Gastrocnemius medialis (tissue), 4 donors: ENCODE measurements at regions not wholly inside any gene's neighbourhood (a gene's known extent, or its start where the extent isn't known, plus 50 kb on each side); places are given as distances from the start of the nearest gene placed in this dataset.

Experiments used
- ATAC-seq, 2 donors: fragments of 150-250 bp; one replicate each; pipeline ENCODE4 v1.9.1; 2016
- DNase-seq, 2 donors: peaks; one replicate each; pipeline ENCODE4 v3.0.0-alpha.2; 2019
- H3K27ac ChIP-seq, 4 donors: fragments of 200-600 bp; sonication (generic); 1 replicate in 1 of 4; 2 replicates in 3 of 4; pipeline ENCODE4 v1.5.1; 2016 to 2018; ENCODE audit warnings: mild to moderate bottlenecking in 2 of 4, moderate library complexity in 1 of 4
- H3K27me3 ChIP-seq, 3 donors: fragments of 200-600 bp; sonication (generic) in 2 of 3; 1 replicate in 1 of 3; 2 replicates in 2 of 3; pipeline versions ENCODE4 v1.5.1 to v1.6.0; 2016 to 2019; ENCODE audit warnings: mild to moderate bottlenecking in 1 of 3, moderate library complexity in 1 of 3
- H3K36me3 ChIP-seq, 2 donors: fragments of 200-600 bp; sonication (generic) in 1 of 2; one replicate each; pipeline ENCODE4 v1.5.1; 2017 to 2018
- H3K4me1 ChIP-seq, 2 donors: fragments of 200-600 bp; sonication (generic) in 1 of 2; one replicate each; pipeline ENCODE4 v1.5.1; 2016 to 2017; ENCODE audit warnings: mild to moderate bottlenecking in 2 of 2
- H3K4me3 ChIP-seq, 4 donors: fragments of 200-600 bp; sonication (generic) in 3 of 4; 1 replicate in 1 of 4; 2 replicates in 3 of 4; pipeline ENCODE4 v1.5.1; 2016 to 2019; ENCODE audit warnings: mild to moderate bottlenecking in 2 of 4
- H3K9me3 ChIP-seq, 3 donors: fragments of 200-600 bp; sonication (generic) in 2 of 3; 1 replicate in 1 of 3; 2 replicates in 2 of 3; pipeline ENCODE4 v1.5.1; 2016 to 2019
- POLR2A ChIP-seq, 2 donors: fragments of 450-650 bp; IDR thresholded peaks; one replicate each; pipeline ENCODE4 v1.6.1; 2017; ENCODE audit warnings: antibody characterized with exemption in 2 of 2, mild to moderate bottlenecking in 2 of 2, moderate library complexity in 2 of 2
- in situ Hi-C, 4 donors: fragments of 200-750 bp; cut with MboI; loops; one replicate each; pipeline versions ENCODE4 v1.15.0 to v1.8.0; 2017; ENCODE audit warnings: low sequenced_read_pairs in 4 of 4
- intact Hi-C: fragments of 100-400 bp; cut with DNase I; formaldehyde crosslinking; loops from one replicate; pipeline ENCODE4 v1.15.1; 2023; ENCODE audit warnings: low total_unique reads
- TF ChIP-seq, protein P1 (sequence below), 5 experiments: fragments of 450-650 bp in 3 of 5; fragments of 200-600 bp in 2 of 5; sonication (generic) in 2 of 5; IDR thresholded peaks in 4 of 5; conservative IDR thresholded peaks in 1 of 5; 1 replicate in 4 of 5; 2 replicates in 1 of 5; pipeline ENCODE4 v1.5.1; 2016 to 2019; ENCODE audit warnings: antibody characterized with exemption in 5 of 5, mild to moderate bottlenecking in 3 of 5, moderate library complexity in 3 of 5

- in situ Hi-C loops: no loop called here
- TF ChIP-seq, protein P1, sequence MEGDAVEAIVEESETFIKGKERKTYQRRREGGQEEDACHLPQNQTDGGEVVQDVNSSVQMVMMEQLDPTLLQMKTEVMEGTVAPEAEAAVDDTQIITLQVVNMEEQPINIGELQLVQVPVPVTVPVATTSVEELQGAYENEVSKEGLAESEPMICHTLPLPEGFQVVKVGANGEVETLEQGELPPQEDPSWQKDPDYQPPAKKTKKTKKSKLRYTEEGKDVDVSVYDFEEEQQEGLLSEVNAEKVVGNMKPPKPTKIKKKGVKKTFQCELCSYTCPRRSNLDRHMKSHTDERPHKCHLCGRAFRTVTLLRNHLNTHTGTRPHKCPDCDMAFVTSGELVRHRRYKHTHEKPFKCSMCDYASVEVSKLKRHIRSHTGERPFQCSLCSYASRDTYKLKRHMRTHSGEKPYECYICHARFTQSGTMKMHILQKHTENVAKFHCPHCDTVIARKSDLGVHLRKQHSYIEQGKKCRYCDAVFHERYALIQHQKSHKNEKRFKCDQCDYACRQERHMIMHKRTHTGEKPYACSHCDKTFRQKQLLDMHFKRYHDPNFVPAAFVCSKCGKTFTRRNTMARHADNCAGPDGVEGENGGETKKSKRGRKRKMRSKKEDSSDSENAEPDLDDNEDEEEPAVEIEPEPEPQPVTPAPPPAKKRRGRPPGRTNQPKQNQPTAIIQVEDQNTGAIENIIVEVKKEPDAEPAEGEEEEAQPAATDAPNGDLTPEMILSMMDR (IDR thresholded peaks at IDR 0.05 in 4 of 5, conservative IDR thresholded peaks at IDR 0.05 in 1 of 5): no peak
- no peak for TF ChIP-seq POLR2A (IDR thresholded peaks at IDR 0.05)
- intact Hi-C loops: no loop called here
- H3K27me3 ChIP-seq: no peaks in the 10 kb centered on the region
- H3K36me3 ChIP-seq: no peaks in the 10 kb centered on the region
- H3K4me1 ChIP-seq: no peaks in the 10 kb centered on the region
- H3K27ac ChIP-seq: no peak overlapping the region
- no peaks in the 10 kb centered on the region for H3K9me3 ChIP-seq
- H3K4me3 ChIP-seq: no peak overlapping the region
- DNase-seq (no peak), ATAC-seq (no peak)
Measured at GRCh38 chr7:47697543-47697942, 115.6 kb upstream of the TNS3 start.

DNA sequence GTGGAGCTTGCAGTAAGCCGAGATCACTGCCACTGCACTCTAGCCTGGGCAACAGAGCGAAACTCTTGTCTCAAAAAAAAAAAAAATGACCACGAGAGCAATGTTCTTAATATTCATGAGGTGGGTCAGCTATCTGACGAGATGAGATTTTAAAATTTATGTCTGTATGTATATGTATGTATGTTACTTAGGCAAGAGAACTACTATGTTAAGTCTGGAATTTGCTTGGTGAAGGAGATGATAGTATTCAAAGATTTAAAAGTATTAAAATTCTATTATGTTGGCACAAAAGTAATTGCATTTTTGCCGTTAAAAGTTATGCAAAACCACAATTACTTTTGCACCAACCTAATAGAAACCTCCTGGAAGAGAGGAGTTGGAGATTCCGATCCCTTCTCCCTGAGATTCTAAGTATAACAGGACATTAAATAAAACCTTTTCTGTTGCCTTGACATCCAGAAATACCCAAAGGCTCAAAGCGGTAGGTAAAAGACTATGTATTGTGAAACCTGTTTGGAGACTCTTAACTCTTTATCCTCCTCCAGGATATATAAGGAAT lies 114.3 kb upstream of the TNS3 start:
- DNase-seq: no peak
- Histone ChIP-seq H3K27me3 (no peaks in the 10 kb centered on the region), H3K4me3 (no peak overlapping the region), H3K9me3 (no peaks in the 10 kb centered on the region), H3K36me3 (no peaks in the 10 kb centered on the region), H3K27ac (no peak overlapping the region), H3K4me1 (no peaks in the 10 kb centered on the region)
- in situ Hi-C loops: no loop called here
- no peak for ATAC-seq
- intact Hi-C loops: no loop called here
- TF ChIP-seq, protein P1 (IDR thresholded peaks at IDR 0.05 in 4 of 5, conservative IDR thresholded peaks at IDR 0.05 in 1 of 5): no peak
- TF ChIP-seq POLR2A (IDR thresholded peaks at IDR 0.05): no peak

DNA sequence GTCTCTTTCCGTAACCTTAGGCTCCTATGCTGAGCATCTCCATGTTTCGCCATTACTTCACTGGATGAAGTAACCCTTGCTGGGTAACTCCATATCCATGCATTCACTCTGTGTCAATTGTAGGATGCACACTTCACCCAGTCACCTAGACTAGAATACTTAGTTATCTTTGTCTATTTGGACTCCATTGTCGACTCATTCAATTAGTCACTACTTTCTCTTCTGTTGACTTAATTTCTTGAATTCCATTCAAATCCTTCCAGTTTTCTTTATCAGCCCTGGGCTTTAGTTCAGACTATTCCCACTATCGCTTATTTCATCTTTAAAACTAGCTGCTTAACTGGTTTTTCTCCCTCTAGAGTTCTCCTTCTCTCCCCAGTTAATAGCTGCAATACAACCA lies 111.3 kb upstream of the TNS3 start:
- no peak overlapping the region for H3K4me3 ChIP-seq
- peak overlapping the region in 1 of 4 donors; percentile 62 for H3K27ac ChIP-seq
- intact Hi-C loops: no loop called here
- no peak for DNase-seq
- TF ChIP-seq POLR2A (IDR thresholded peaks at IDR 0.05): no peak
- TF ChIP-seq, protein P1 (IDR thresholded peaks at IDR 0.05 in 4 of 5, conservative IDR thresholded peaks at IDR 0.05 in 1 of 5): no peak
- H3K9me3 ChIP-seq: no peaks in the 10 kb centered on the region
- H3K4me1 ChIP-seq: no peaks in the 10 kb centered on the region
- no peak for ATAC-seq
- no peaks in the 10 kb centered on the region for H3K36me3 ChIP-seq
- H3K27me3 ChIP-seq: no peaks in the 10 kb centered on the region
- in situ Hi-C loops: no loop called here

DNA sequence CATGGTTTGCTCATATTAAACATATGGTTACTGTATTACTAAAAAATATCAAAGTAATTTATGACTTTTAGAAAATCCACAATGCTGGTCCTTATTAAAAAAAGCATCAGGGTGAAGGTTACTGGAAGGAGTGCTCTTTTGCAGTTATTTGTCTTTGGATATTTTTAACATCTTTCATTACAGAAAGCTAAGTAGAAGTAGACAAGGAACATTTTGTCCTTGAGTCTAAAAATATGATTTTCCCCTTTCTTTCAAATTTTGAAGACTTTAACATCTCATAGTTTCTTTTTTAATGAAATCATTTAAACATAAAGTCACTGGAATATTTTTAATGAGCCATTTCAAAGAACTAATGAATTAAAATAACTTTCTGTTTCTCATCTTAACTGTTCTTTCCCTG lies 110.1 kb upstream of the TNS3 start:
- intact Hi-C loops (no loop called here), in situ Hi-C loops (no loop called here)
- Histone ChIP-seq H3K4me3 (no peak overlapping the region), H3K27ac (peak overlapping the region in 2 of 4 donors; percentile 34 to 62), H3K36me3 (no peaks in the 10 kb centered on the region), H3K27me3 (no peaks in the 10 kb centered on the region), H3K9me3 (no peaks in the 10 kb centered on the region), H3K4me1 (no peaks in the 10 kb centered on the region)
- TF ChIP-seq POLR2A (IDR thresholded peaks at IDR 0.05): no peak
- TF ChIP-seq, protein P1 (IDR thresholded peaks at IDR 0.05 in 4 of 5, conservative IDR thresholded peaks at IDR 0.05 in 1 of 5): no peak
- ATAC-seq: no peak
- DNase-seq: no peak
